IPS DF 6.9 (cell line): ENCODE measurements at regions not wholly inside any gene's neighbourhood (a gene's known extent, or its start where the extent isn't known, plus 50 kb on each side); places are given as distances from the start of the nearest gene placed in this dataset.
"Not testable (repeated sequence)": the region's sequence is repeated elsewhere in the genome, so short reads cannot be mapped to it uniquely, and the experiment has no call there.

Source experiments
- DNase-seq: peaks from one replicate; pipeline ENCODE4 v3.0.0-alpha.2; 2013; ENCODE audit warnings: low read depth, low spot score
- H3K27ac ChIP-seq: one replicate; pipeline ENCODE4 v1.5.1; 2013; ENCODE audit warnings: low read length, control low read depth
- H3K27me3 ChIP-seq: 2 replicates; pipeline ENCODE4 v1.6.1; 2013; ENCODE audit warnings: mild to moderate bottlenecking, low read length; ENCODE audit not compliant: control insufficient read depth, insufficient read depth
- H3K36me3 ChIP-seq: 2 replicates; pipeline ENCODE4 v1.6.1; 2013; ENCODE audit warnings: low read length; ENCODE audit not compliant: control insufficient read depth, insufficient read depth
- H3K4me1 ChIP-seq: 2 replicates; pipeline ENCODE4 v1.6.1; 2013; ENCODE audit warnings: low read length; ENCODE audit not compliant: control insufficient read depth, insufficient read depth
- H3K4me3 ChIP-seq: 2 replicates; pipeline ENCODE4 v1.5.1; 2013; ENCODE audit warnings: mild to moderate bottlenecking, low read length
- H3K9me3 ChIP-seq: 2 replicates; pipeline ENCODE4 v1.6.1; 2013; ENCODE audit warnings: low read length, inconsistent platforms; ENCODE audit not compliant: control insufficient read depth, insufficient read depth
- WGBS: extraction: QIAGEN DNeasy Blood & Tissue Kit; methylation state at CpG from one replicate; pipeline ENCODE4 v1.1.7; 2013; ENCODE audit warnings: mixed read lengths, missing lambda C conversion rate; ENCODE audit not compliant: insufficient read length, insufficient coverage; 5-methylcytosine and 5-hydroxymethylcytosine counted together

- DNase-seq, result no peak
- Histone ChIP-seq H3K4me3 (no peak overlapping the region), H3K4me1 (no peaks in the 10 kb centered on the region), H3K9me3 (no peaks in the 10 kb centered on the region), H3K36me3 (no peaks in the 10 kb centered on the region), H3K27ac (no peak overlapping the region), H3K27me3 (no peaks in the 10 kb centered on the region)
- WGBS, result no CpG with 5 or more reads among the region's 6 CpGs
Observed at GRCh38 chr1:163604321-163604720, 282.6 kb downstream of the NUF2 start.

GRCh38 chr1:163604896-163605295 lies 283.1 kb downstream of the NUF2 start:
- Histone ChIP-seq H3K27me3 (no peaks in the 10 kb centered on the region), H3K36me3 (no peaks in the 10 kb centered on the region), H3K27ac (no peak overlapping the region), H3K4me3 (no peak overlapping the region), H3K9me3 (no peaks in the 10 kb centered on the region), H3K4me1 (no peaks in the 10 kb centered on the region)
- DNase-seq, result no peak
- WGBS, result no CpG with 5 or more reads among the region's 3 CpGs

GRCh38 chr1:163608979-163609378 lies 287.2 kb downstream of the NUF2 start:
- Histone ChIP-seq H3K27me3 (no peaks in the 10 kb centered on the region), H3K4me3 (no peak overlapping the region), H3K9me3 (no peaks in the 10 kb centered on the region), H3K27ac (no peak overlapping the region), H3K4me1 (no peaks in the 10 kb centered on the region; the same call in 1 of the 2 replicates), H3K36me3 (no peaks in the 10 kb centered on the region)
- WGBS, result no CpG with 5 or more reads among the region's 2 CpGs
- no peak for DNase-seq

DNA sequence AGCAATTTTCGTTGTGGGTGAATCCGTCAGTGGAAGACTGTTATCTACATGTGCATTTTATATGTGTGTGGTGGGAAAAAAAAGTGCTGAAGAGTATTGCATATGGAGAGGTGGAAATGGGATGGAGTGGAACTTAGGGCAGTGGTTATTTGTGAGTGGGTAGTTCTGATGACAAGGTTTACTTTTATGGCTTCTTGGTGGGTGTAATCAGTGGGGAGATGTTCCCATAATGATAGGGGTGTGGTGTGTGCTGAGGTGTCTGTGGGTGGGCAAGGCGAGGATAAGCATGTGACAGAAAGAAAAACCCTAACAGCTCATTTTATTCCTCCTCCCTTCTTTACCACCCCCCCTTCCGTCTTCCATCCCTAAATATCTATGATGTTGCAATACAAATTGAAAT lies 288.1 kb downstream of the NUF2 start:
- Histone ChIP-seq H3K9me3 (no peaks in the 10 kb centered on the region), H3K27me3 (no peaks in the 10 kb centered on the region), H3K4me1 (no peaks in the 10 kb centered on the region; the same call in 1 of the 2 replicates), H3K4me3 (no peak overlapping the region), H3K27ac (no peak overlapping the region), H3K36me3 (no peaks in the 10 kb centered on the region)
- no CpG with 5 or more reads among the region's 4 CpGs for WGBS
- no peak for DNase-seq

DNA sequence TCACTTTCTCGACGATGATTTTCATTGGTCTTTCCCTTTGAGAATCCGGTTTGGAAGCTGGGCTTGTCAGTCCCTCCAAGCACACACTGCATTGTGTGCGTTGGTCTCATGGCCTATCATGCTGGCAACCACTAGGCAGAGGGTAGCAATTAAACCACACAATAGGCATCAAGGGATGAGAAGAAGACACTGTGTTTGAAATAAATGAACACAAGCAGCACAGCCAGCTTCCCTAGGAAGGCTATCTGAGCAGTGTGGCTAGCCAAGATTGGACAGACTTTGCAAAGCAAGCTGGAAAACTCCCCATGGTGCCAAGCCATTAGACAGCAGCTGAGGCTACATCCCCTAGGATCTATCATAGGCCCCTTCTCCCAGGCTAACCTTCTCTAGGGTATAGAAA lies 288.7 kb downstream of the NUF2 start:
- Histone ChIP-seq H3K4me1 (no peaks in the 10 kb centered on the region; the same call in 1 of the 2 replicates), H3K27ac (no peak overlapping the region), H3K27me3 (no peaks in the 10 kb centered on the region), H3K36me3 (no peaks in the 10 kb centered on the region), H3K4me3 (no peak overlapping the region), H3K9me3 (no peaks in the 10 kb centered on the region)
- DNase-seq, result no peak
- no CpG with 5 or more reads among the region's 4 CpGs for WGBS

GRCh38 chr1:163614361-163614760 lies 292.6 kb downstream of the NUF2 start:
- no peak overlapping the region for H3K4me3 ChIP-seq
- H3K4me1 ChIP-seq, result no peaks in the 10 kb centered on the region; the same call in 1 of the 2 replicates
- H3K27ac ChIP-seq, result no peak overlapping the region
- no peaks in the 10 kb centered on the region for H3K9me3 ChIP-seq
- H3K36me3 ChIP-seq, result no peaks in the 10 kb centered on the region
- no peaks in the 10 kb centered on the region for H3K27me3 ChIP-seq
- no CpG with 5 or more reads among the region's 2 CpGs for WGBS
- DNase-seq, result no peak

GRCh38 chr1:163628034-163628773 lies 306.4 kb downstream of the NUF2 start:
- Histone ChIP-seq H3K36me3 (no peaks in the 10 kb centered on the region), H3K9me3 (no peaks in the 10 kb centered on the region), H3K4me1 (no peaks in the 10 kb centered on the region), H3K27ac (no peak overlapping the region), H3K27me3 (no peaks in the 10 kb centered on the region), H3K4me3 (no peak overlapping the region)
- DNase-seq, result no peak

GRCh38 chr1:163632269-163632668 lies 310.5 kb downstream of the NUF2 start:
- DNase-seq, result no peak
- no CpG with 5 or more reads among the region's 3 CpGs for WGBS
- Histone ChIP-seq H3K4me1 (no peaks in the 10 kb centered on the region), H3K4me3 (no peak overlapping the region), H3K36me3 (no peaks in the 10 kb centered on the region), H3K27me3 (no peaks in the 10 kb centered on the region), H3K9me3 (no peaks in the 10 kb centered on the region), H3K27ac (no peak overlapping the region)

DNA sequence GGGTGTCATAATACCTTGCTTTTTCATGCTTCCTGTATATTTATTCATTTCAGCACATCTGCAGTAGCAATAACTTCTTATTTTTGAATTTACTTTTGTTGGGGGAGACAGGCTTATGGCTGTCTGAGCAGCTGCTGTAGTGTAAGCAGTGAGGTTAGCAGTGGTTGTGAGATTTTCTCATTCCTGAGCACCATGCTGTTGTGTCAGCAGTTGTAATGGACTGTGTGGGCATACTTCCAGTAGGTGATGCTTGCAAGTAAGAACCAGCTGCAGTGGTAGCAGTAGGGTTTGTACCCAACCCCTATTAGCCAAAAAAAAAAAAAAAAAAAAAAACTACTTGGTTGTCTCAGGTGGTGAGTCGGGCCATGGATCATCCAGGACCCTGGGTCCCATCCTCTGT lies 311.6 kb downstream of the NUF2 start:
- WGBS, result no CpG with 5 or more reads among the region's 1 CpG
- Histone ChIP-seq H3K27me3 (no peaks in the 10 kb centered on the region), H3K27ac (no peak overlapping the region), H3K4me3 (no peak overlapping the region), H3K4me1 (no peaks in the 10 kb centered on the region), H3K36me3 (no peaks in the 10 kb centered on the region), H3K9me3 (no peaks in the 10 kb centered on the region)
- no peak for DNase-seq

DNA sequence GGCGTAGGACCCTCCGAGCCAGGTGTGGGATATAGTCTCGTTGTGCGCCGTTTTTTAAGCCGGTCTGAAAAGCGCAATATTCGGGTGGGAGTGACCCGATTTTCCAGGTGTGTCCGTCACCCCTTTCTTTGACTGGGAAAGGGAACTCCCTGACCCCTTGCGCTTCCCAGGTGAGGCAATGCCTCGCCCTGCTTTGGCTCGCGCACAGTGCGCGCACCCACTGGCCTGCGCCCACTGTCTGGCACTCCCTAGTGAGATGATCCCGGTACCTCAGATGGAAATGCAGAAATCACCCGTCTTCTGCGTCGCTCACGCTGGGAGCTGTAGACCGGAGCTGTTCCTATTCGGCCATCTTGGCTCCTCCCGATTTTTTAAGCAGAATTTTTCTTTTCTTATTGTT lies 323.9 kb downstream of the NUF2 start:
- not testable (repeated sequence) for H3K27me3 ChIP-seq, H3K36me3 ChIP-seq, DNase-seq, H3K27ac ChIP-seq, H3K4me3 ChIP-seq, H3K4me1 ChIP-seq, H3K9me3 ChIP-seq
- no CpG with 5 or more reads among the region's 25 CpGs for WGBS

DNA sequence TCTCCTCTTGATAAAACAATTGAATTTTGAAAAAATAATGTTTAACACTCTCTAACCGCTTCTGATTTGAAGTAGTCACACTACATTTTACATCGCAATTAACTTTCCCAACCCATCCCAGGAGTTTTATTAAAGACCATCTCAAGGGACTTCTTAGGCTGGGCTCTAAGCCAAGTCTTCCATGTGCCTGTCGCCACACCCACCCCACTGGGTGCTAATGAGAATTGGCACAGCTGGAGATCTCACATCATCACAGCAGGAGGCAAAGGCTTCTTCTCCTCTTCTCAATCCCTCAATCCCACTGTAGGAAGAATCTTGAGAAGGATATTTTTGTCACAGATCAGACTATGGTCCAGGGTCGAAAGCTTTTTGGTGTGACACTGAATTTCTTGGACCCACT lies 328.9 kb downstream of the NUF2 start:
- no peak for DNase-seq
- WGBS, result 100% methylated on average over 2 of the region's 4 CpGs
- no peaks in the 10 kb centered on the region; the same call in 1 of the 2 replicates for H3K4me1 ChIP-seq
- no peaks in the 10 kb centered on the region; the same call in 1 of the 2 replicates for H3K9me3 ChIP-seq
- H3K27me3 ChIP-seq, result no peaks in the 10 kb centered on the region
- no peaks in the 10 kb centered on the region for H3K36me3 ChIP-seq
- no peak overlapping the region for H3K4me3 ChIP-seq
- no peak overlapping the region for H3K27ac ChIP-seq
